Mucosa of descending colon (tissue), 3 donors: ENCODE measurements at regions not wholly inside any gene's neighbourhood (a gene's known extent, or its start where the extent isn't known, plus 50 kb on each side); places are given as distances from the start of the nearest gene placed in this dataset.
A peak's percentile ranks its signal among the peaks of the same experiment; 100 is the strongest.
"Not testable (repeated sequence)": the region's sequence is repeated elsewhere in the genome, so short reads cannot be mapped to it uniquely, and the experiment has no call there.

Source experiments
- ATAC-seq: fragments of 200-7000 bp; cut with Tn5 transposase; one replicate; pipeline ENCODE4 v1.9.1; 2020; ENCODE audit warnings: mild to moderate bottlenecking, moderate library complexity
- DNase-seq, 3 donors: peaks; one replicate each; pipeline ENCODE4 v3.0.0-alpha.2; 2020
- H3K36me3 ChIP-seq: fragments of 200-600 bp; one replicate; pipeline ENCODE4 v1.8.0; 2021; ENCODE audit warnings: low read depth, mild to moderate bottlenecking
- H3K4me1 ChIP-seq: fragments of 200-600 bp; one replicate; pipeline ENCODE4 v1.8.0; 2021; ENCODE audit warnings: low read depth, mild to moderate bottlenecking
- H3K4me3 ChIP-seq: fragments of 200-600 bp; one replicate; pipeline ENCODE4 v1.8.0; 2021; ENCODE audit warnings: mild to moderate bottlenecking
- H3K9me3 ChIP-seq: fragments of 200-600 bp; one replicate; pipeline ENCODE4 v1.8.0; 2021; ENCODE audit warnings: mild to moderate bottlenecking
- intact Hi-C, 2 donors: fragments of 100-400 bp; cut with DNase I in 1 of 2; cut with micrococcal nuclease in 1 of 2; formaldehyde crosslinking; loops; one replicate each; pipeline versions ENCODE4 v1.11.0 to v1.11.1; 2022; cut with DNase I, micrococcal nuclease
- donor health status: DM: no; HTN: no; CAD: no; lungs with moderate emphysema.
- donor health status: DM: no; HTN: no; CAD: no.
- donor health status: DM: no; HTN: yes; CAD: no.

- intact Hi-C loops, H3K36me3 ChIP-seq, H3K9me3 ChIP-seq, H3K4me1 ChIP-seq, H3K4me3 ChIP-seq, ATAC-seq: not testable (repeated sequence)
- DNase-seq: peak in 1 of 3 donors; percentile 17
Observed at GRCh38 chr15:21174761-21175160, 265.5 kb downstream of the POTEB3 start.

GRCh38 chr15:21151203-21151966, 285.3 kb upstream of the POTEB2 start:
- intact Hi-C loops, H3K9me3 ChIP-seq, H3K36me3 ChIP-seq, ATAC-seq, H3K4me1 ChIP-seq, H3K4me3 ChIP-seq: not testable (repeated sequence)
- DNase-seq: peak in 1 of 3 donors; percentile 24

- ATAC-seq, H3K4me3 ChIP-seq: not testable (repeated sequence)
Observed at GRCh38 chr15:21148136-21148535, 282.0 kb upstream of the POTEB2 start.

GRCh38 chr15:21133893-21134292, 267.8 kb upstream of the POTEB2 start:
- H3K36me3 ChIP-seq, H3K4me1 ChIP-seq, DNase-seq, H3K4me3 ChIP-seq, H3K9me3 ChIP-seq, intact Hi-C loops, ATAC-seq: not testable (repeated sequence)

More at GRCh38 chr15:21148136-21148535, 282.0 kb upstream of the POTEB2 start:
- intact Hi-C loops, H3K9me3 ChIP-seq, H3K4me1 ChIP-seq, H3K36me3 ChIP-seq: not testable (repeated sequence)
- DNase-seq: peak in 1 of 3 donors; percentile 25

GRCh38 chr15:21112271-21113053, 246.3 kb upstream of the POTEB2 start:
- H3K36me3 ChIP-seq, ATAC-seq, H3K4me3 ChIP-seq, H3K9me3 ChIP-seq, H3K4me1 ChIP-seq, intact Hi-C loops: not testable (repeated sequence)
- peak in 2 of 3 donors; percentile 27 to 56 for DNase-seq

- H3K36me3 ChIP-seq, intact Hi-C loops, H3K4me1 ChIP-seq, H3K9me3 ChIP-seq, ATAC-seq, H3K4me3 ChIP-seq: not testable (repeated sequence)
- DNase-seq: peak in 2 of 3 donors; percentile 46 to 77
Observed at GRCh38 chr15:21111861-21112260, 245.7 kb upstream of the POTEB2 start.

- H3K36me3 ChIP-seq, H3K4me3 ChIP-seq, H3K9me3 ChIP-seq, H3K4me1 ChIP-seq, intact Hi-C loops, ATAC-seq: not testable (repeated sequence)
- peak in 1 of 3 donors; percentile 46 for DNase-seq
Observed at GRCh38 chr15:21111172-21111571, 245.1 kb upstream of the POTEB2 start.

- ATAC-seq: peak; percentile 34
- H3K36me3 ChIP-seq, intact Hi-C loops, H3K4me3 ChIP-seq, H3K9me3 ChIP-seq, H3K4me1 ChIP-seq: not testable (repeated sequence)
- DNase-seq: peak in 2 of 3 donors; percentile 50 to 87
Observed at GRCh38 chr15:21110187-21110804, 244.2 kb upstream of the POTEB2 start.

- ATAC-seq: not testable (repeated sequence)
Observed at GRCh38 chr15:21108384-21108783, 242.3 kb upstream of the POTEB2 start.

GRCh38 chr15:21107399-21108381, 241.6 kb upstream of the POTEB2 start:
- H3K4me3 ChIP-seq, H3K9me3 ChIP-seq, H3K4me1 ChIP-seq, H3K36me3 ChIP-seq, intact Hi-C loops: not testable (repeated sequence)
- ATAC-seq: peak; percentile 43
- DNase-seq: peak in 1 of 3 donors; percentile 74

More at GRCh38 chr15:21108384-21108783, 242.3 kb upstream of the POTEB2 start:
- H3K4me3 ChIP-seq, intact Hi-C loops, H3K36me3 ChIP-seq, H3K4me1 ChIP-seq, DNase-seq, H3K9me3 ChIP-seq: not testable (repeated sequence)

- H3K4me1 ChIP-seq, intact Hi-C loops, H3K9me3 ChIP-seq, ATAC-seq, H3K4me3 ChIP-seq, DNase-seq, H3K36me3 ChIP-seq: not testable (repeated sequence)
Observed at GRCh38 chr15:21096599-21096998, 230.5 kb upstream of the POTEB2 start.

GRCh38 chr15:21079544-21079943, 213.4 kb upstream of the POTEB2 start:
- H3K9me3 ChIP-seq, ATAC-seq, DNase-seq, H3K4me3 ChIP-seq, intact Hi-C loops, H3K4me1 ChIP-seq, H3K36me3 ChIP-seq: not testable (repeated sequence)

- H3K4me1 ChIP-seq, ATAC-seq, DNase-seq, H3K36me3 ChIP-seq, intact Hi-C loops, H3K4me3 ChIP-seq, H3K9me3 ChIP-seq: not testable (repeated sequence)
Observed at GRCh38 chr15:21068917-21069316, 202.8 kb upstream of the POTEB2 start.
